Activated naive CD4-positive, alpha-beta T cell treated with anti-CD3 and anti-CD28 coated beads, Interleukin-2, amount 10 ng/mL, durations not matched to agents 7 days and 5 days (primary cell): ENCODE measurements at regions not wholly inside any gene's neighbourhood (a gene's known extent, or its start where the extent isn't known, plus 50 kb on each side); places are given as distances from the start of the nearest gene placed in this dataset.

Experiments
- CTCF ChIA-PET: fragments of 350-600 bp; sonication (Branson Sonifier 250); formaldehyde crosslinking; loops from one replicate; lab custom pipeline; 2021; ENCODE audit warnings: antibody characterized with exemption; lab: Charles Lee
- DNase-seq: peaks from one replicate; pipeline ENCODE4 v3.0.0-alpha.2; 2020
- H3K27ac Mint-ChIP-seq: one replicate; pipeline ENCODE4 v1.8.0; 2021; ENCODE audit warnings: mild to moderate bottlenecking, moderate library complexity, mixed read lengths
- H3K27me3 Mint-ChIP-seq: one replicate; pipeline ENCODE4 v1.8.0; 2021; ENCODE audit warnings: mild to moderate bottlenecking, mixed read lengths
- H3K36me3 Mint-ChIP-seq: one replicate; pipeline ENCODE4 v1.8.0; 2021; ENCODE audit warnings: mixed read lengths
- H3K4me1 Mint-ChIP-seq: one replicate; pipeline ENCODE4 v1.8.0; 2021; ENCODE audit warnings: mixed read lengths
- H3K4me3 Mint-ChIP-seq: one replicate; pipeline ENCODE4 v1.8.0; 2021; ENCODE audit warnings: mild to moderate bottlenecking, moderate library complexity, mixed read lengths
- H3K9me3 Mint-ChIP-seq: one replicate; pipeline ENCODE4 v1.8.0; 2021; ENCODE audit warnings: mixed read lengths

DNA sequence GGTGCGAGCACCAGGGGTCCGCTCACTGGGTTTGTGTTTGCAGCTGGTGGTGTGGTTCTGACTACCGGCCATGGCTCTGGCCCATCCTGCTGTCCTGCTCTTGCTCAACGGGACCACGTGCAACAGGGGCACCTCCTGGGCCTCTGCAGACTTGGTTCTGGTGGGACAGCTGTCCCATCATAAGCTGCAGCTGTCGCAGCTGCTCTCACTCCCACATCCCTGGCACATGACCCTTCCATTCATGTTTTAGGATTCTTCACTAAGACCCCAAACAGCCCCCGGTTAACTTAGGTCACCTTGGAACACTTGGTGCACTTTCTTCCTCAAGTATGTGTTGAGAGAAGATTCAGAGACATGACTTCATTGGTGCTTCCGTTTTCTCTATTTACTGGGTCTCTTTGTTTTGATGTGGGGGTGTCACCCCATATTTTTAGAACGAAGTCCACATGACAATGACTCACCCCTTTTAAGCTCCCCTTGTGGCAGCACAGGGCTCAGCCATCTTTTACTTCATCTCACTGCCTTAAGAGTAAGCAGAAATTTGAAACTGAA is 68.4 kb upstream of the ARHGEF7 start:
- H3K9me3 Mint-ChIP-seq = no peaks in the 10 kb centered on the region
- H3K27me3 Mint-ChIP-seq = peaks cover 17% of the 10 kb centered on the region

GRCh38 chr13:111045170-111045569 is 69.9 kb upstream of the ARHGEF7 start:
- DNase-seq = no peak

More for the DNA sequence above, 68.4 kb upstream of the ARHGEF7 start:
- DNase-seq = peak; percentile 38
- no peak overlapping the region for H3K4me3 Mint-ChIP-seq
- H3K36me3 Mint-ChIP-seq = no peaks in the 10 kb centered on the region
- H3K27ac Mint-ChIP-seq = no peak overlapping the region
- H3K4me1 Mint-ChIP-seq = peaks cover 7% of the 10 kb centered on the region
- CTCF ChIA-PET = no interaction called here

DNA sequence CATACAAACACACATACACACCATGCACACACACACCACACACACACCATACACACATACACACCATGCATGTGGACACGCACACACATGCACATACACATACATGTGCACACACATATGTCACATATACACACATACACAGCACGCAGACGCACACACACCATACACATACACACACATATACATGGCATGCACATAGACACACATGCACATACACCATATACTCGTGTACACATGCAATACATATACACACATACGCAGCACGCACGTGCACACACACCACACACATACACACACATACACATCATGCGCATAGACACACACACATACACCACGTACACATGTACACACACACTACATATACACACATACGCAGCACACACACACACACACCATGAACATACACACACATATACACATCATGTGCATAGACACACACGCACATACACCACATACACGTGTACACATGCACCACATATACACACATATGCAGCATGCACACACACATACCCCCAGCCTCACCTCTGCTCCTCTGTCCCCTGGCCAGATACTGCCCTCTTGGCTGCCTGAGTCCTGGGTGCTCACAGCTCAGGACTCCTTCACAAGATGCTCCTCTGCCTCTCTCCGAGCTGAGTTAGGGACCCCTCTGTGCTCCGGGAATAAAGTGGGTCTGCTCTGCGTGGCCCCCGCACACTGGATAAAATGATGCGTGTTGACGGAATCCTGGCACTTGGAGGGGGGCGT is 70.9 kb upstream of the ARHGEF7 start:
- peaks cover 7% of the 10 kb centered on the region for H3K4me1 Mint-ChIP-seq
- no peak overlapping the region for H3K27ac Mint-ChIP-seq
- H3K36me3 Mint-ChIP-seq = no peaks in the 10 kb centered on the region
- no peak for DNase-seq
- peaks cover 18% of the 10 kb centered on the region for H3K27me3 Mint-ChIP-seq
- H3K9me3 Mint-ChIP-seq = no peaks in the 10 kb centered on the region
- H3K4me3 Mint-ChIP-seq = no peak overlapping the region
- CTCF ChIA-PET = no interaction called here

More at GRCh38 chr13:111045170-111045569, 69.9 kb upstream of the ARHGEF7 start:
- H3K36me3 Mint-ChIP-seq = no peaks in the 10 kb centered on the region
- CTCF ChIA-PET = no interaction called here
- no peaks in the 10 kb centered on the region for H3K9me3 Mint-ChIP-seq
- no peak overlapping the region for H3K27ac Mint-ChIP-seq
- peaks cover 22% of the 10 kb centered on the region for H3K27me3 Mint-ChIP-seq
- peaks cover 7% of the 10 kb centered on the region for H3K4me1 Mint-ChIP-seq
- no peak overlapping the region for H3K4me3 Mint-ChIP-seq

GRCh38 chr13:111043575-111043982 is 71.5 kb upstream of the ARHGEF7 start:
- H3K27me3 Mint-ChIP-seq = peaks cover 24% of the 10 kb centered on the region
- H3K36me3 Mint-ChIP-seq = no peaks in the 10 kb centered on the region
- no peak overlapping the region for H3K4me3 Mint-ChIP-seq
- CTCF ChIA-PET = no interaction called here
- no peaks in the 10 kb centered on the region for H3K9me3 Mint-ChIP-seq
- peaks cover 7% of the 10 kb centered on the region for H3K4me1 Mint-ChIP-seq
- no peak overlapping the region for H3K27ac Mint-ChIP-seq
- no peak for DNase-seq

- CTCF ChIA-PET = no interaction called here
- H3K4me3 Mint-ChIP-seq = no peak overlapping the region
- H3K9me3 Mint-ChIP-seq = no peaks in the 10 kb centered on the region
- peaks cover 7% of the 10 kb centered on the region for H3K4me1 Mint-ChIP-seq
- no peak for DNase-seq
- H3K27ac Mint-ChIP-seq = no peak overlapping the region
- peaks cover 24% of the 10 kb centered on the region for H3K27me3 Mint-ChIP-seq
- no peaks in the 10 kb centered on the region for H3K36me3 Mint-ChIP-seq
Measured at GRCh38 chr13:111042661-111043226, 72.4 kb upstream of the ARHGEF7 start.

DNA sequence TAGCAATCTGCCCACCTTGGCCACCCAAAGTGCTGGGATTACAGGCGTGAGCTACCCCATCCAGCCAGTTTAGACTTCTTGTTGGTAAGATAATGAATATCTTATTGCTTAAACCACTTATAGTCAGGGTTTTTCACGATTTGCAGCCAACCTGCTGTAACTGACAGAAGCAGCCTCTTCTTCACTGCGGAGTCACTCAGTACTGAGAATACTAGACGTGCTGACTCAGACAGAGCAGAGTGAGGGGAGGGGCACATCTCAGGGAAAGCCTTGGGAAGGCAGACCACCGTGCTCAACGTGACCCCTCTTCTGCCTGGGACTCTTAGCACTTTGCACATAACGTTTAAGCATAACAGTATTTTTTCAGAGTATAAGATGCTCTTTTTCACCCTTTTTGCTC is 74.3 kb upstream of the ARHGEF7 start:
- Mint-ChIP-seq H3K9me3 (no peaks in the 10 kb centered on the region), H3K4me1 (no peaks in the 10 kb centered on the region), H3K4me3 (no peak overlapping the region), H3K27me3 (peaks cover 39% of the 10 kb centered on the region), H3K36me3 (no peaks in the 10 kb centered on the region), H3K27ac (no peak overlapping the region)
- DNase-seq = no peak
- CTCF ChIA-PET = no interaction called here

DNA sequence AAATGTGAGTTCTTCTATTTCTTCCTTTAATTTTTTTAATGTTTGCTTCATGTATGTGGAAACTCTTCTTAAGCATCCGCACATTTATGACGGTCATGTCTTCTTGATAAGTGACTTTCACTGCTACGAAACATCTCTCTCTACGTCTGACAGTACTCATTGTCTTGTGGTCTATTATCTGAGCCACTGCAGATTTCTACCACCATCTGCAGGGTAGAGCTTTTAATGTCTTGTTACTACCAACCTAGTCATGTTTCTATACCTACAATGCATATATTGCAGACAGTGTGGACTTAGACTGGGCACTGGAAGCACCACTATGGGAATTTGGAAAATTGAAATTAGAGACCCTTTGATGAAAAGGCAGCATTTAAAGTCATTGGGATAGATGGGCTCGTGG is 75.4 kb upstream of the ARHGEF7 start:
- H3K9me3 Mint-ChIP-seq = no peaks in the 10 kb centered on the region
- CTCF ChIA-PET = interaction anchor here (1.0 kb wide), 1 partner anchor 95 kb away, joined by 3 read pairs; no protein-coding TSS in a partner anchor

GRCh38 chr13:111038887-111039286 is 76.2 kb upstream of the ARHGEF7 start:
- CTCF ChIA-PET = no interaction called here
- Mint-ChIP-seq H3K4me1 (no peaks in the 10 kb centered on the region), H3K9me3 (no peaks in the 10 kb centered on the region)

More for the DNA sequence above, 75.4 kb upstream of the ARHGEF7 start:
- H3K36me3 Mint-ChIP-seq = no peaks in the 10 kb centered on the region
- no peak for DNase-seq
- peaks cover 41% of the 10 kb centered on the region for H3K27me3 Mint-ChIP-seq
- no peak overlapping the region for H3K27ac Mint-ChIP-seq
- H3K4me3 Mint-ChIP-seq = no peak overlapping the region
- H3K4me1 Mint-ChIP-seq = no peaks in the 10 kb centered on the region

DNA sequence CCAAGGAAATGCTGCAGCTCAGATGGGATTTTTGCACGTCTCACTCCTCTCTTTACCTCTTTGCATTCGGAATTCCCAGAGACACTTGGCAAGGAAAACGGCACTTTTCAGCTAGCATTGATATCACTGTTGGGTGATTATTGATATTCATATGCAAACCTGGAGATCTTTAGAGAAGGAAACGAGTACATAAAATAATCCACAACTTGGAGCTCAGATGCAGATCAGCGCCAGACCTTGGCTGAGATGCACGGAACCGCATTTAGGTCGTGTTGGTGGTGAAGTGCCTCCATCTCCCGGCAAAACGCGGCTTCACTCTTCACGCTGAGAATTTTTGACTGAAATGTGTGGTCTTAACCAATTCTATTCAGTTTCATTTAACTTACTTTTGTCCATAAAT is 77.2 kb upstream of the ARHGEF7 start:
- DNase-seq = no peak
- no peak overlapping the region for H3K4me3 Mint-ChIP-seq
- no peak overlapping the region for H3K27ac Mint-ChIP-seq
- no peaks in the 10 kb centered on the region for H3K9me3 Mint-ChIP-seq
- H3K36me3 Mint-ChIP-seq = no peaks in the 10 kb centered on the region
- H3K4me1 Mint-ChIP-seq = no peaks in the 10 kb centered on the region
- CTCF ChIA-PET = no interaction called here
- peaks cover 55% of the 10 kb centered on the region for H3K27me3 Mint-ChIP-seq

More at GRCh38 chr13:111038887-111039286, 76.2 kb upstream of the ARHGEF7 start:
- Mint-ChIP-seq H3K27ac (no peak overlapping the region), H3K4me3 (no peak overlapping the region), H3K36me3 (no peaks in the 10 kb centered on the region), H3K27me3 (peaks cover 45% of the 10 kb centered on the region)
- no peak for DNase-seq

DNA sequence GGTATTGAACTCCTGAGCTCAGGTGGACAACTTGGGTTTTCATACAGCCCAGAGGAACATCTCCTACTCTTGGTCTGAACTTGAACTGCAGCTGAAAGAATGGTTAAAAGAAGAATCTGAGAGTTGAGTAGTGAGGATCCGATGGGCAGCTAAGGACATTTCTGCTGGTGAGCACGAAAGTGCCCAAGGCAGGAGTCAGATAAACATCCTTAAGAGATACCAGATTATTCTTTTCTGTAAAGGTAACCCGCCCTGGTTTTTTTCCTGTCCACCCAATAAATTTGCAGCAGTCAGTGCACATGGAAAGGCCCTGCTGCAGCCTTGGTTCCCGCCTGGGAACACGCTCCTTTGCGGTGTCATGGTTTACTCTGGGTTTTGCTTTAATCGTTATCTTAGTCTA is 78.4 kb upstream of the ARHGEF7 start:
- H3K4me3 Mint-ChIP-seq = no peak overlapping the region
- DNase-seq = no peak
- no peaks in the 10 kb centered on the region for H3K36me3 Mint-ChIP-seq
- CTCF ChIA-PET = interaction anchor here (1.0 kb wide), 1 partner anchor 92 kb away, joined by 4 read pairs; no protein-coding TSS in a partner anchor
- no peak overlapping the region for H3K27ac Mint-ChIP-seq
- no peaks in the 10 kb centered on the region for H3K9me3 Mint-ChIP-seq
- peaks cover 59% of the 10 kb centered on the region for H3K27me3 Mint-ChIP-seq
- H3K4me1 Mint-ChIP-seq = no peaks in the 10 kb centered on the region

DNA sequence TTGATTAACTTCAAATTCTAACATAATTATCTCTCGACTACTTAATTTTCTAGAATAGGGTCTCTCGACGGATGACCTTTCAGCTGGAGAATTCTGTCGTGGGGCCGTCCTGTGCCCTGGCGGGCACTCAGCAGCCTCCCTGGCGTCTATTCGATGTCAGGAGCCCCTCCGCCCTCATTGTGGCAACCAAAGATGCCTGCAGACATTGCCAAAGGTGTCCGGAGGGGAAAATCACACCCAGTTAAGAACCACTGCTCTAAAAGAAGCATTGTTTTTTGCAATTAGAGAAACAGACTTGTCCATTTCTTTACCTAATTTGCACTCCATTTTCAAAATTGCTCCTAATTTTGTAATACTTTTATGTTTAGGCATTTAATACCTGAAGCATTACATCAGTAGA is 79.2 kb upstream of the ARHGEF7 start:
- H3K4me3 Mint-ChIP-seq = no peak overlapping the region
- no peaks in the 10 kb centered on the region for H3K4me1 Mint-ChIP-seq
- H3K36me3 Mint-ChIP-seq = no peaks in the 10 kb centered on the region
- no peak for DNase-seq
- no peak overlapping the region for H3K27ac Mint-ChIP-seq
- no peaks in the 10 kb centered on the region for H3K9me3 Mint-ChIP-seq
- peaks cover 59% of the 10 kb centered on the region for H3K27me3 Mint-ChIP-seq
- CTCF ChIA-PET = interaction anchor here (0.7 to 1.0 kb wide), 2 partner anchors 15 to 91 kb away, joined by 3 to 4 read pairs; no protein-coding TSS in a partner anchor

- DNase-seq = no peak
- Mint-ChIP-seq H3K27ac (no peak overlapping the region), H3K4me1 (no peaks in the 10 kb centered on the region), H3K4me3 (no peak overlapping the region), H3K27me3 (peaks cover 65% of the 10 kb centered on the region), H3K36me3 (no peaks in the 10 kb centered on the region), H3K9me3 (no peaks in the 10 kb centered on the region)
- CTCF ChIA-PET = no interaction called here
Measured at GRCh38 chr13:111034811-111035210, 80.3 kb upstream of the ARHGEF7 start.

- no peak overlapping the region for H3K27ac Mint-ChIP-seq
- H3K36me3 Mint-ChIP-seq = no peaks in the 10 kb centered on the region
- H3K9me3 Mint-ChIP-seq = no peaks in the 10 kb centered on the region
Measured at GRCh38 chr13:111033172-111034130, 81.7 kb upstream of the ARHGEF7 start.

GRCh38 chr13:111031531-111031961 is 83.6 kb upstream of the ARHGEF7 start:
- no peak overlapping the region for H3K4me3 Mint-ChIP-seq
- H3K36me3 Mint-ChIP-seq = no peaks in the 10 kb centered on the region
- CTCF ChIA-PET = no interaction called here
- no peak for DNase-seq
- peak overlapping the region; percentile 75 for H3K27ac Mint-ChIP-seq
- H3K9me3 Mint-ChIP-seq = no peaks in the 10 kb centered on the region
- no peaks in the 10 kb centered on the region for H3K4me1 Mint-ChIP-seq
- peaks cover 59% of the 10 kb centered on the region for H3K27me3 Mint-ChIP-seq

More at GRCh38 chr13:111033172-111034130, 81.7 kb upstream of the ARHGEF7 start:
- no peak for DNase-seq
- Mint-ChIP-seq H3K4me3 (no peak overlapping the region), H3K27me3 (peaks cover 71% of the 10 kb centered on the region), H3K4me1 (no peaks in the 10 kb centered on the region)
- CTCF ChIA-PET = interaction anchor here (0.6 kb wide), 1 partner anchor 213 kb away, joined by 5 read pairs; no protein-coding TSS in a partner anchor
